ENCODE measurements at regions not wholly inside any gene's neighbourhood (a gene's known extent, or its start where the extent isn't known, plus 50 kb on each side); places are given as distances from the start of the nearest gene placed in this dataset.

DNA sequence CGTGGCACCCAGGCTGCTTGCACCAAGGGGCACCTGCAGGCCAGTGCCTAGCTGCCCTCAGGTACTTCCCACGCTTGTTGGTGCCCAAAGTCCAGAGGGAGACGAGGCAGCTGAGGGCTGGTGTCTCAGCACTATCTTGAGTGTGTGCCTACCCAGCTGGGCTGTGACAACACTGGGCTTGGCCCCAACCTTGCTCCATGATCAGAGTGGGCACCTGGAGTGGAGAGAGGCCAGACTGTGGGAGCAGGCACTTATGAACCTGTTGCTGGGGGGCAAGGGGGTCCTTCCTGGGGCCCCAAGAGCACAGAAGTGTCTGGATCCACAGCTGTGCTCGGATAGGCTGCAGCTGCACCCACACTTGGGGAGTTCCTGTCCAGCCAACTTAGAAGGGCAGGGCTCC, 314.7 kb downstream of the KCNJ2 start:
- no peak overlapping the region for H3K27ac ChIP-seq
- H3K27me3 ChIP-seq (ENCODE audit: low read depth), result no peaks in the 10 kb centered on the region
- H3K9me3 ChIP-seq, result no peaks in the 10 kb centered on the region
- DNase-seq (peak; percentile 28), ATAC-seq (peak in 1 of 2 donors; percentile 35)
- H3K4me3 ChIP-seq, result no peak overlapping the region
- no peaks in the 10 kb centered on the region for H3K4me1 ChIP-seq
- intact Hi-C loops (cut with DNase I), result no loop called here
- no peaks in the 10 kb centered on the region for H3K36me3 ChIP-seq
- TF ChIP-seq, protein P1, sequence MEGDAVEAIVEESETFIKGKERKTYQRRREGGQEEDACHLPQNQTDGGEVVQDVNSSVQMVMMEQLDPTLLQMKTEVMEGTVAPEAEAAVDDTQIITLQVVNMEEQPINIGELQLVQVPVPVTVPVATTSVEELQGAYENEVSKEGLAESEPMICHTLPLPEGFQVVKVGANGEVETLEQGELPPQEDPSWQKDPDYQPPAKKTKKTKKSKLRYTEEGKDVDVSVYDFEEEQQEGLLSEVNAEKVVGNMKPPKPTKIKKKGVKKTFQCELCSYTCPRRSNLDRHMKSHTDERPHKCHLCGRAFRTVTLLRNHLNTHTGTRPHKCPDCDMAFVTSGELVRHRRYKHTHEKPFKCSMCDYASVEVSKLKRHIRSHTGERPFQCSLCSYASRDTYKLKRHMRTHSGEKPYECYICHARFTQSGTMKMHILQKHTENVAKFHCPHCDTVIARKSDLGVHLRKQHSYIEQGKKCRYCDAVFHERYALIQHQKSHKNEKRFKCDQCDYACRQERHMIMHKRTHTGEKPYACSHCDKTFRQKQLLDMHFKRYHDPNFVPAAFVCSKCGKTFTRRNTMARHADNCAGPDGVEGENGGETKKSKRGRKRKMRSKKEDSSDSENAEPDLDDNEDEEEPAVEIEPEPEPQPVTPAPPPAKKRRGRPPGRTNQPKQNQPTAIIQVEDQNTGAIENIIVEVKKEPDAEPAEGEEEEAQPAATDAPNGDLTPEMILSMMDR (IDR thresholded peaks at IDR 0.05), result no peak

DNA sequence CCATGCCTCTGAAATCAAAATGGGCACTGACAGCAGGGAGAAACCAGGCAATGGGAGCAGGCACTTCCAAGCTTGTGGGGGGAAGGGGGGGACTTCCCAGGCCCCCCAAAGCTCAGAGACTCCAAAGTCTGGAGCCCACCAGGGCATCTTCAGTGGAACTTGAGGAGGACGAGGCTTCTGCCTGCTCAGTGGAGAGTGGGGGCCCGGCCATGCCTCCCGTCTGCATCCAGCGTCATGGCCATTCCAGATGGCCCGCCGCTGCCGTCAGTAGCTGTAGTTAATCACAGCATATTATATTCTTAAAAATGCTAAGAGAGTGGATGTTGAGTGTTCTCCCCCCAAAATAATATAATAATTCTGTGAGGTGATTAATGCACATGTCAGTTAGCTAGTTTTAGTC, 315.2 kb downstream of the KCNJ2 start:
- no peaks in the 10 kb centered on the region for H3K36me3 ChIP-seq
- no peak for DNase-seq
- H3K9me3 ChIP-seq, result no peaks in the 10 kb centered on the region
- no peaks in the 10 kb centered on the region for H3K4me1 ChIP-seq
- no peaks in the 10 kb centered on the region for H3K27me3 ChIP-seq (ENCODE audit: low read depth)
- TF ChIP-seq, protein P1 (IDR thresholded peaks at IDR 0.05), result no peak
- ATAC-seq, result no peak
- H3K27ac ChIP-seq, result no peak overlapping the region
- intact Hi-C loops (cut with DNase I), result no loop called here
- H3K4me3 ChIP-seq, result no peak overlapping the region

DNA sequence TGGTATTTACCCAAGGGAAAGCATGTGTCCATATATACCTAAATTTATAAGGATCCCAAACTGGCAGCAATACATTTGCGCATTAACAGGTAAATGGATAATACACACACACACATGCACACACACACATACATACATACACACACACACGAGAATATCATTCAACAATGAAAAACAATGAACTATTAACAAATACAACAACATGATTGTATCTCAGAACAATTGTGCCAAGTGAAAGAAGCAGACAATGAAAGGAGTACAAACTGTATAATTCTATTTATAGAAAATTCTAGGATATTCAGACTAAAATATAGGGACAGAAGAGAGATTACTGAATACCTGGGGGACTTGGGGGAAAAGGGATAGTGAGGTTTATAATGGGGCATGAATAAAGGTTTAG, 323.0 kb downstream of the KCNJ2 start:
- Histone ChIP-seq H3K4me1 (no peaks in the 10 kb centered on the region), H3K36me3 (no peaks in the 10 kb centered on the region), H3K27me3 (ENCODE audit: low read depth) (no peaks in the 10 kb centered on the region), H3K9me3 (no peaks in the 10 kb centered on the region), H3K4me3 (no peak overlapping the region), H3K27ac (no peak overlapping the region)
- intact Hi-C loops (cut with DNase I), result no loop called here
- TF ChIP-seq, protein P1 (IDR thresholded peaks at IDR 0.05), result no peak
- ATAC-seq (no peak), DNase-seq (no peak)

DNA sequence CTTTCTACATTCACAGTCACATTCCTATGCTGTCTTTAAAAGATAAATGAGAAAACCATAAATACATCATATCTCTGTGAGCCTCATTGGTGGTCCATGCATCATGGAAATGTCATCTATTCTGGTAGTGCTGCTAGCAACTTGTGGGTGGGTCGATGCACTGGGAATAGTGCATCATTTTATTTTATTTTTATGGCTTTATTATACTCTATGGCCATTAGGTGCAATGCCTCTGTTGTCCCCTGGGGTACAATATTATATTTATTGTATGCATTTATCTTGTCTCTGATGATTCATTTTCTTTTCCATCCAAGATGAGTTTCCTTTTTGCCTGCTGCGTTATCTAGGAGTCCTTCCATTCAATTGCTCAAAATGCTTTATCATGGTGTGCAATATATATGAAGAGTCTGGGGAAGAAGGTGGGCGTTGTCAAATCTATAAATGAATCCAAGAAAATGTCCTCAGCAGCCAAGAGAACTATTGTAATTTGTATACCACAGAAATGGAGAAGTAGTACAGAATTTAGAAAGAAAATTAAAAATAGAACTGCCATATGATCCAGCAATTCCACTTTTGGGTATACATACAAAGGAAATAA, 324.0 kb downstream of the KCNJ2 start:
- DNase-seq, result no peak
- H3K9me3 ChIP-seq, result no peaks in the 10 kb centered on the region
- no peak overlapping the region for H3K4me3 ChIP-seq
- H3K36me3 ChIP-seq, result no peaks in the 10 kb centered on the region
- no peak overlapping the region for H3K27ac ChIP-seq
- H3K4me1 ChIP-seq, result peaks cover under 1% of the 10 kb centered on the region
- intact Hi-C loops (cut with DNase I), result no loop called here
- ATAC-seq, result no peak
- H3K27me3 ChIP-seq (ENCODE audit: low read depth), result no peaks in the 10 kb centered on the region
- TF ChIP-seq, protein P1 (IDR thresholded peaks at IDR 0.05), result no peak

DNA sequence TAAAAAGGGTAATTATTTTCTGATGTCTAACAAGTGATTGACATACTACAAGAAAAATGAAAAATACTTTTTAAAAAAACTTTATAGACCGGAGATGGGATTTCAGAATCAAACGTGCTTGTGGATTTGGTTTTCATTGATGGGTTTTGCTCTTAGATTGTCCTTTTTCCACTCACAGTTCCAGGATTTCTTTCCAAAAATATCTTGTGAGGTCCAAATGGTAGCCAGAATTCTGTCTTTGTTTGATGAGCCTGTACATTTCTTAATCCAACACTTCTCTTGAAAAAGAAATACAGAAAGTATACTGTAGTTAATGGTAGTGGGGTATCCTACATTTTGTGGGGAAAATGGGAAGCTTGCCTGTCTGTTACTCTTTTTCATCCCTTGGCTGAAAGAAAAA, 329.3 kb downstream of the KCNJ2 start:
- ATAC-seq (no peak), DNase-seq (no peak)
- Histone ChIP-seq H3K36me3 (no peaks in the 10 kb centered on the region), H3K4me3 (no peak overlapping the region), H3K4me1 (peaks cover 6% of the 10 kb centered on the region), H3K27ac (no peak overlapping the region), H3K27me3 (ENCODE audit: low read depth) (no peaks in the 10 kb centered on the region), H3K9me3 (no peaks in the 10 kb centered on the region)
- TF ChIP-seq, protein P1 (IDR thresholded peaks at IDR 0.05), result no peak
- intact Hi-C loops (cut with DNase I), result no loop called here

Measured in lower lobe of right lung (tissue), 2 donors.